ENCODE measurements at regions not wholly inside any gene's neighbourhood (a gene's known extent, or its start where the extent isn't known, plus 50 kb on each side); places are given as distances from the start of the nearest gene placed in this dataset.

GRCh38 chr18:22841840-22842239, 91.3 kb upstream of the RBBP8 start:
- TF ChIP-seq, protein P1, sequence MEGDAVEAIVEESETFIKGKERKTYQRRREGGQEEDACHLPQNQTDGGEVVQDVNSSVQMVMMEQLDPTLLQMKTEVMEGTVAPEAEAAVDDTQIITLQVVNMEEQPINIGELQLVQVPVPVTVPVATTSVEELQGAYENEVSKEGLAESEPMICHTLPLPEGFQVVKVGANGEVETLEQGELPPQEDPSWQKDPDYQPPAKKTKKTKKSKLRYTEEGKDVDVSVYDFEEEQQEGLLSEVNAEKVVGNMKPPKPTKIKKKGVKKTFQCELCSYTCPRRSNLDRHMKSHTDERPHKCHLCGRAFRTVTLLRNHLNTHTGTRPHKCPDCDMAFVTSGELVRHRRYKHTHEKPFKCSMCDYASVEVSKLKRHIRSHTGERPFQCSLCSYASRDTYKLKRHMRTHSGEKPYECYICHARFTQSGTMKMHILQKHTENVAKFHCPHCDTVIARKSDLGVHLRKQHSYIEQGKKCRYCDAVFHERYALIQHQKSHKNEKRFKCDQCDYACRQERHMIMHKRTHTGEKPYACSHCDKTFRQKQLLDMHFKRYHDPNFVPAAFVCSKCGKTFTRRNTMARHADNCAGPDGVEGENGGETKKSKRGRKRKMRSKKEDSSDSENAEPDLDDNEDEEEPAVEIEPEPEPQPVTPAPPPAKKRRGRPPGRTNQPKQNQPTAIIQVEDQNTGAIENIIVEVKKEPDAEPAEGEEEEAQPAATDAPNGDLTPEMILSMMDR (IDR thresholded peaks at IDR 0.05) = no peak
- no peak for DNase-seq

GRCh38 chr18:22844190-22844589, 88.9 kb upstream of the RBBP8 start:
- no peak overlapping the region for H3K4me3 ChIP-seq
- WGBS, 3 donors = 73 to 84% (median 73%) methylated on average over 2 of the region's 2 CpGs
- no peaks in the 10 kb centered on the region for H3K36me3 ChIP-seq (ENCODE audit: insufficient read depth in 1 of 2, low read depth in 1 of 2)
- H3K4me1 ChIP-seq = no peaks in the 10 kb centered on the region
- TF ChIP-seq, protein P1 (IDR thresholded peaks at IDR 0.05) = no peak
- no peak overlapping the region for H3K27ac ChIP-seq
- no peak for ATAC-seq
- no peaks in the 10 kb centered on the region for H3K27me3 ChIP-seq (ENCODE audit: insufficient read depth in 3 of 3, low read length in 2 of 3)
- H3K9me3 ChIP-seq = no peaks in the 10 kb centered on the region
- no peak for DNase-seq
- intact Hi-C loops (cut with DNase I) = no loop called here

More at GRCh38 chr18:22841840-22842239, 91.3 kb upstream of the RBBP8 start:
- no peak for ATAC-seq
- Histone ChIP-seq H3K4me1 (no peaks in the 10 kb centered on the region), H3K36me3 (ENCODE audit: insufficient read depth in 1 of 2, low read depth in 1 of 2) (no peaks in the 10 kb centered on the region), H3K27ac (no peak overlapping the region), H3K9me3 (no peaks in the 10 kb centered on the region), H3K4me3 (no peak overlapping the region), H3K27me3 (ENCODE audit: insufficient read depth in 3 of 3, low read length in 2 of 3) (no peaks in the 10 kb centered on the region)
- intact Hi-C loops (cut with DNase I) = no loop called here
- 66 to 75% (median 67%) methylated on average over 2 of the region's 2 CpGs for WGBS, 3 donors

GRCh38 chr18:22844628-22845027, 88.5 kb upstream of the RBBP8 start:
- ATAC-seq = no peak

DNA sequence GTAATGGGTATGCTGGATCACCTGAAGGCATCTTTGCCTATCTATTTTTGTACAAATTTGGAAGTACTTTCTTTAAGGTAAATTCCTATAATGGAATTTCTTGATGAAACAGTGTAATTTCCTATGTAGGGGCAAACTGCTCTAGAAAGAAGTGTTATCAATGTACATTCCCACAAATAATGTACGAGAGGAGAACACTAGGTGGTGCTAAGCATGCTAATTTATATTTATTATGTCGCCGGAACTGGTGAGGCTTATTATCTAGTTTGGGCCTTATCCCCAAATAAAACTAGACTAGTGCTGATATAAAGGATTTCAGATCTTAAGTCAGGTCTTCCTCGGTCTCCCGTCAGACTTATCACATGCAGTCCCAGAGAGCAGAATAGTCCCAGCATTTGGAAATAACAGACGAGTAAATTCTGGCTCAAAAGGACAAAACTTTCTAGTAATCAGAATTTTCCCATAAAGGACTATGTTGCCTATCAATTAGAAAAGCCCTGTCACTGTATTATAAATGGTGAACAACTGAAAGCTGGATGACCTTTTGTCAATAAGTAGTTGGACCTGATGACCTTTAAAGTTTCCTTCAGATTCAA, 86.9 kb upstream of the RBBP8 start:
- no peak for ATAC-seq
- no peak overlapping the region for H3K4me3 ChIP-seq
- TF ChIP-seq, protein P1 (IDR thresholded peaks at IDR 0.05) = peak; percentile 20
- H3K4me1 ChIP-seq = no peaks in the 10 kb centered on the region
- H3K27ac ChIP-seq = no peak overlapping the region
- H3K9me3 ChIP-seq = no peaks in the 10 kb centered on the region
- intact Hi-C loops (cut with DNase I) = no loop called here
- no peak for DNase-seq
- H3K36me3 ChIP-seq (ENCODE audit: insufficient read depth in 1 of 2, low read depth in 1 of 2) = no peaks in the 10 kb centered on the region
- 34 to 47% (median 38%) methylated on average over 6 of the region's 6 CpGs for WGBS, 3 donors
- H3K27me3 ChIP-seq (ENCODE audit: insufficient read depth in 3 of 3, low read length in 2 of 3) = no peaks in the 10 kb centered on the region

More at GRCh38 chr18:22844628-22845027, 88.5 kb upstream of the RBBP8 start:
- Histone ChIP-seq H3K4me3 (no peak overlapping the region), H3K9me3 (no peaks in the 10 kb centered on the region), H3K27ac (no peak overlapping the region), H3K36me3 (ENCODE audit: insufficient read depth in 1 of 2, low read depth in 1 of 2) (no peaks in the 10 kb centered on the region), H3K4me1 (no peaks in the 10 kb centered on the region), H3K27me3 (ENCODE audit: insufficient read depth in 3 of 3, low read length in 2 of 3) (no peaks in the 10 kb centered on the region)
- intact Hi-C loops (cut with DNase I) = no loop called here
- TF ChIP-seq, protein P1 (IDR thresholded peaks at IDR 0.05) = no peak
- DNase-seq = no peak
- WGBS, 3 donors = 81 to 89% (median 81%) methylated on average over 2 of the region's 2 CpGs

DNA sequence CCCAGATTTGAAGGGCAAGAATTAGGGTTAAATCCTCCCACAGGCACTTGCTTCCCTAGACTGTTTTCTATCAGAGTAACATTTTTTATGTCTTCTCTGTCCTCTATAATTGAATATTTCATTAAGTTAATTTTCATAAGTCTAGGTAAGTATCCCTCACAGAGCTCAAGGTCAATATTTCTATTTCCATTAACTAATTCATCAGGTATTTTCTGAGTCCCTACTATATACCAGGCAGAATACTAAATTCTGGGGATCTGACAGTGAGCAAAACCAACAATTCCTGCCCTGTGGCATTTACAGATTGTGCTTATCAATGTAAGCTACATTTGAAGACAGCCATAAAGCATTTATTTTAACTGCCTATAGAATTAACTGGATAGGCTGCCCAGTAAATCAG, 86.4 kb upstream of the RBBP8 start:
- Histone ChIP-seq H3K4me3 (no peak overlapping the region), H3K27me3 (ENCODE audit: insufficient read depth in 3 of 3, low read length in 2 of 3) (no peaks in the 10 kb centered on the region), H3K4me1 (no peaks in the 10 kb centered on the region), H3K9me3 (no peaks in the 10 kb centered on the region), H3K27ac (no peak overlapping the region), H3K36me3 (ENCODE audit: insufficient read depth in 1 of 2, low read depth in 1 of 2) (no peaks in the 10 kb centered on the region)
- no peak for DNase-seq
- TF ChIP-seq, protein P1 (IDR thresholded peaks at IDR 0.05) = no peak
- ATAC-seq = no peak
- intact Hi-C loops (cut with DNase I) = no loop called here

Data from psoas muscle (tissue), 7 donors.